Smooth muscle cell (in vitro differentiated cells): ENCODE measurements at regions not wholly inside any gene's neighbourhood (a gene's known extent, or its start where the extent isn't known, plus 50 kb on each side); places are given as distances from the start of the nearest gene placed in this dataset.

ENCODE experiments used
- DNase-seq: peaks from one replicate; lab custom pipeline; 2025; ENCODE audit not compliant: unreplicated experiment; lab: John Stamatoyannopoulos, UW
- H2AFZ ChIP-seq: fragments of 200-600 bp; sonication (generic); 2 replicates; pipeline ENCODE4 v1.6.0; 2016; ENCODE audit warnings: antibody characterized with exemption, low read depth, mild to moderate bottlenecking
- H3F3A ChIP-seq: fragments of 200-600 bp; sonication (generic); 2 replicates; pipeline ENCODE4 v1.6.0; 2017; ENCODE audit warnings: antibody characterized with exemption, low read depth
- H3K27ac ChIP-seq: fragments of 200-600 bp; sonication (generic); 2 replicates; pipeline ENCODE4 v1.5.1; 2016; ENCODE audit warnings: low read depth, mild to moderate bottlenecking
- H3K27me3 ChIP-seq: fragments of 200-600 bp; sonication (generic); 2 replicates; pipeline ENCODE4 v1.6.1; 2016; ENCODE audit warnings: low read depth, mild to moderate bottlenecking
- H3K36me3 ChIP-seq: fragments of 200-600 bp; sonication (generic); 2 replicates; pipeline ENCODE4 v1.5.1; 2016; ENCODE audit warnings: low read depth
- H3K4me1 ChIP-seq: fragments of 200-600 bp; sonication (generic); 2 replicates; pipeline ENCODE4 v1.5.1; 2016; ENCODE audit warnings: low read depth
- H3K4me2 ChIP-seq: fragments of 200-600 bp; sonication (generic); 2 replicates; pipeline ENCODE4 v1.6.0; 2016; ENCODE audit warnings: mild to moderate bottlenecking
- H3K4me3 ChIP-seq: fragments of 200-600 bp; sonication (generic); 2 replicates; pipeline ENCODE4 v1.5.1; 2016; ENCODE audit warnings: mild to moderate bottlenecking
- H3K79me2 ChIP-seq: fragments of 200-600 bp; sonication (generic); 2 replicates; pipeline ENCODE4 v1.6.0; 2016; ENCODE audit warnings: low read depth, mild to moderate bottlenecking
- H3K9ac ChIP-seq: fragments of 200-600 bp; sonication (generic); 2 replicates; pipeline ENCODE4 v1.6.0; 2016; ENCODE audit warnings: low read depth
- H3K9me3 ChIP-seq: fragments of 200-600 bp; sonication (generic); replicated peaks from 2 replicates; pipeline ENCODE4 v1.5.1; 2016; ENCODE audit warnings: low read depth
- H4K20me1 ChIP-seq: fragments of 200-600 bp; sonication (generic); 2 replicates; pipeline ENCODE4 v1.6.0; 2016; ENCODE audit warnings: low read depth
- WGBS: methylation state at CpG from one replicate; pipeline ENCODE4 v1.1.7; 2016; ENCODE audit warnings: low lambda C conversion rate; 5-methylcytosine and 5-hydroxymethylcytosine counted together
- TF ChIP-seq, protein P1 (sequence below): fragments of 200-600 bp; sonication (generic); IDR thresholded peaks from 2 replicates; pipeline ENCODE4 v1.5.1; 2017; ENCODE audit warnings: borderline replicate concordance, mild to moderate bottlenecking, antibody characterized with exemption; ENCODE audit not compliant: insufficient read depth, poor library complexity, severe bottlenecking

- Histone ChIP-seq H3K27ac (no peak overlapping the region), H3K36me3 (no peaks in the 10 kb centered on the region), H3F3A (no peaks in the 10 kb centered on the region), H3K79me2 (no peaks in the 10 kb centered on the region), H3K4me2 (no peak overlapping the region), H2AFZ (no peak overlapping the region), H3K4me3 (no peak overlapping the region), H3K27me3 (no peaks in the 10 kb centered on the region), H3K9ac (no peak overlapping the region), H3K9me3 (no peaks in the 10 kb centered on the region), H4K20me1 (no peaks in the 10 kb centered on the region), H3K4me1 (no peaks in the 10 kb centered on the region)
- DNase-seq, result no peak
- WGBS, result 87% methylated on average over 2 of the region's 2 CpGs
- TF ChIP-seq, protein P1, sequence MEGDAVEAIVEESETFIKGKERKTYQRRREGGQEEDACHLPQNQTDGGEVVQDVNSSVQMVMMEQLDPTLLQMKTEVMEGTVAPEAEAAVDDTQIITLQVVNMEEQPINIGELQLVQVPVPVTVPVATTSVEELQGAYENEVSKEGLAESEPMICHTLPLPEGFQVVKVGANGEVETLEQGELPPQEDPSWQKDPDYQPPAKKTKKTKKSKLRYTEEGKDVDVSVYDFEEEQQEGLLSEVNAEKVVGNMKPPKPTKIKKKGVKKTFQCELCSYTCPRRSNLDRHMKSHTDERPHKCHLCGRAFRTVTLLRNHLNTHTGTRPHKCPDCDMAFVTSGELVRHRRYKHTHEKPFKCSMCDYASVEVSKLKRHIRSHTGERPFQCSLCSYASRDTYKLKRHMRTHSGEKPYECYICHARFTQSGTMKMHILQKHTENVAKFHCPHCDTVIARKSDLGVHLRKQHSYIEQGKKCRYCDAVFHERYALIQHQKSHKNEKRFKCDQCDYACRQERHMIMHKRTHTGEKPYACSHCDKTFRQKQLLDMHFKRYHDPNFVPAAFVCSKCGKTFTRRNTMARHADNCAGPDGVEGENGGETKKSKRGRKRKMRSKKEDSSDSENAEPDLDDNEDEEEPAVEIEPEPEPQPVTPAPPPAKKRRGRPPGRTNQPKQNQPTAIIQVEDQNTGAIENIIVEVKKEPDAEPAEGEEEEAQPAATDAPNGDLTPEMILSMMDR, result no peak
Observed at GRCh38 chr12:58142991-58143390, 201.6 kb downstream of the ATP23 start.

GRCh38 chr12:58143498-58143995 lies 202.2 kb downstream of the ATP23 start:
- Histone ChIP-seq H2AFZ (no peak overlapping the region), H3K27me3 (no peaks in the 10 kb centered on the region), H3K4me3 (no peak overlapping the region), H3K36me3 (no peaks in the 10 kb centered on the region), H3K9me3 (no peaks in the 10 kb centered on the region), H4K20me1 (no peaks in the 10 kb centered on the region), H3K9ac (no peak overlapping the region), H3K27ac (no peak overlapping the region), H3F3A (no peaks in the 10 kb centered on the region), H3K4me2 (no peak overlapping the region), H3K4me1 (no peaks in the 10 kb centered on the region), H3K79me2 (no peaks in the 10 kb centered on the region)
- DNase-seq, result no peak
- TF ChIP-seq, protein P1, result no peak
- 94% methylated on average over 6 of the region's 6 CpGs for WGBS

DNA sequence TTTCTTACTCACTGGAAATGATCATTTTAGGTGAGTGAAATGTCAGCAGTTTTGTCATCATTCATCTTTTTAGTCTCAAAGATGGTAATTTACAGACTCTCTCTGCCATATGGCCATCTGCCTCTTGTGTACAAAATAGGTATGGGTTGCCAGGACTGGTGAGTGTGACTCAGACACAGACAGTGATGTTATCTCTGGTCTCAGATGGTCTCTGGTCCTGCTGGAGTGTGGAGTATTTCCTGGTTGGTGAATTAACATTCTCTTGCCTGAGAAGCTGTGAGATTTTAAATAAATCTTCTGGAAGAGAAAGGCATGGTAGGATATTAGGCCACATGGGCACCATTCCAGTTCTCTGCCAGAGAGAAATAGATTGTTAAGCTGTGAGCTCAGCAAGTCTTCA lies 207.0 kb downstream of the ATP23 start:
- Histone ChIP-seq H3K36me3 (no peaks in the 10 kb centered on the region), H3K9me3 (no peaks in the 10 kb centered on the region), H3K4me3 (no peak overlapping the region), H3K27ac (peak overlapping the region; percentile 72), H3K79me2 (no peaks in the 10 kb centered on the region), H3F3A (no peaks in the 10 kb centered on the region), H4K20me1 (no peaks in the 10 kb centered on the region), H3K27me3 (no peaks in the 10 kb centered on the region), H3K4me2 (no peak overlapping the region), H3K9ac (peak overlapping the region; percentile 14), H3K4me1 (no peaks in the 10 kb centered on the region), H2AFZ (no peak overlapping the region)
- TF ChIP-seq, protein P1, result no peak
- DNase-seq, result no peak

DNA sequence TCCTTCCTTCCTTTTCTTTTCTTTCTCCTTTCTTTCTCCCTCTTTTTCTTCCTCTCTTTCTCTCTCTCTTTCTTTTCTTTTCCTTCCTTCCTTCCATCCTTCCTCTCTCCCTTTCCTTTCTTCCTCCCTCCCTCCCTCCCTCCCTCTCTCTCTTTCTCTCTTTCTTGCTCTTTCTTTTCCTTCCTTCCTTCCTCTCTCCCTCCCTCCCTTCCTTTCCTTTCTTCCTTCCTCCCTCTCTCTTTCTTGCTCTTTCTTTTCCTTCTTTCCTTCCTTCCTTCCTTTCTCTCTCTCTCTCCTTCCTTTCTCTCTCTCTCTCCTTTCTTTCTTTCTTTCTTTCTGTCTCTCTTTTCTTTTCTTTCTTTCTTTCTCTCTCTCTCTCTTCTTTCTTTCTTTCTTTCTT lies 207.6 kb downstream of the ATP23 start:
- Histone ChIP-seq H3K4me3 (no peak overlapping the region), H3K9me3 (no peaks in the 10 kb centered on the region), H3K27ac (peak overlapping the region; percentile 72), H3K79me2 (no peaks in the 10 kb centered on the region), H4K20me1 (no peaks in the 10 kb centered on the region), H3K9ac (no peak overlapping the region), H3K4me1 (no peaks in the 10 kb centered on the region), H3K27me3 (no peaks in the 10 kb centered on the region), H2AFZ (no peak overlapping the region), H3K36me3 (no peaks in the 10 kb centered on the region), H3K4me2 (no peak overlapping the region), H3F3A (no peaks in the 10 kb centered on the region)
- TF ChIP-seq, protein P1, result no peak
- DNase-seq, result no peak
